Astrocyte of the spinal cord (primary cell): ENCODE measurements at regions not wholly inside any gene's neighbourhood (a gene's known extent, or its start where the extent isn't known, plus 50 kb on each side); places are given as distances from the start of the nearest gene placed in this dataset.
A peak's percentile ranks its signal among the peaks of the same experiment; 100 is the strongest.

Experiments
- DNase-seq: peaks from one replicate; pipeline ENCODE4 v3.0.0; 2011; ENCODE audit warnings: low read depth, low spot score
- H3K4me3 ChIP-seq: 2 replicates; pipeline ENCODE4 v1.5.1; 2011; ENCODE audit warnings: low read depth, mild to moderate bottlenecking, low read length, moderate library complexity
- in situ Hi-C: cut with HindIII; loops from 2 replicates; pipeline ENCODE4 v1.10.0; 2017; ENCODE audit warnings: low sequenced_read_pairs
- TF ChIP-seq, protein P1 (sequence below): IDR thresholded peaks from 2 replicates; pipeline ENCODE4 v1.5.1; 2012; ENCODE audit warnings: low read depth, mild to moderate bottlenecking, low read length, inconsistent platforms

- H3K4me3 ChIP-seq: no peak overlapping the region
- peak; percentile 34 for DNase-seq
- in situ Hi-C loops: no loop called here
- TF ChIP-seq, protein P1, sequence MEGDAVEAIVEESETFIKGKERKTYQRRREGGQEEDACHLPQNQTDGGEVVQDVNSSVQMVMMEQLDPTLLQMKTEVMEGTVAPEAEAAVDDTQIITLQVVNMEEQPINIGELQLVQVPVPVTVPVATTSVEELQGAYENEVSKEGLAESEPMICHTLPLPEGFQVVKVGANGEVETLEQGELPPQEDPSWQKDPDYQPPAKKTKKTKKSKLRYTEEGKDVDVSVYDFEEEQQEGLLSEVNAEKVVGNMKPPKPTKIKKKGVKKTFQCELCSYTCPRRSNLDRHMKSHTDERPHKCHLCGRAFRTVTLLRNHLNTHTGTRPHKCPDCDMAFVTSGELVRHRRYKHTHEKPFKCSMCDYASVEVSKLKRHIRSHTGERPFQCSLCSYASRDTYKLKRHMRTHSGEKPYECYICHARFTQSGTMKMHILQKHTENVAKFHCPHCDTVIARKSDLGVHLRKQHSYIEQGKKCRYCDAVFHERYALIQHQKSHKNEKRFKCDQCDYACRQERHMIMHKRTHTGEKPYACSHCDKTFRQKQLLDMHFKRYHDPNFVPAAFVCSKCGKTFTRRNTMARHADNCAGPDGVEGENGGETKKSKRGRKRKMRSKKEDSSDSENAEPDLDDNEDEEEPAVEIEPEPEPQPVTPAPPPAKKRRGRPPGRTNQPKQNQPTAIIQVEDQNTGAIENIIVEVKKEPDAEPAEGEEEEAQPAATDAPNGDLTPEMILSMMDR: no peak
Measured at GRCh38 chr17:77602062-77602746, 356.3 kb upstream of the TNRC6C start.

DNA sequence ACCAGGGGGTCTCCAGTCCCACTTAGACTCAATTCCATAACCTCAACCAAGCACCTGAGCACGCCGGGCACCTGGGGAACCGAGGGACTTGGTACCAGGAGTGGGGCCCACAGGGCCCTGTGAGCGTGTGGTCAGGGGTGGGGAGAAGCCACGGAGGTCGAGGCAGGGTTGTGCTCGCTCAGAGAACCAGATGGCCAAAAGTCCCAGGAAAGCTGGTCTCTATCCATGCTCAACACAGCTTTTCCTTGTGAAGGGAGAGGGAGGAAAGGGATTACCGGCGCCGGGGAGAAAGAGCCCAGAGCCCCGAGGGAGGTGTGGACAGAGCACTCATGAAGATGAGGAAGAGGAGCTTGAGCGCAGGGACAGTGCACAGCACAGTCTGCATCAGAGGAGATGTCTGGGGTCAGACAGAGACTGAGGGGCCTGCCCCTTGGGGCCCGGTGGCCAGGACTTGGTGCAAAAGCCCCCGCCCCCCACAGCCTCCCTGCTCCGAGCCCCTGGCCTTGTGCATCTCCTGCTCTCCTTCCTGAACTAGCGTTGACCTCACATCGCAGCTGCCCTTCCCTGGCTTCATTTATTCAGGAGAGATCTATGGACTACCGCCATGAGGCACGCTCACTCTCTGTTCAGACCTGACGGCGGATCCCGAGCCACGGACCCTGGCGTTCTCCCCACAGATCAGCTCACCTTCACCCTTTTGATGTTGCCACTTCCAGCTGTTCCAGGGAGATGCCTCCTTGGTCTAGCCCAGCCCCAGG lies 355.4 kb upstream of the TNRC6C start:
- TF ChIP-seq, protein P1: no peak
- H3K4me3 ChIP-seq: no peak overlapping the region
- in situ Hi-C loops: no loop called here

DNA sequence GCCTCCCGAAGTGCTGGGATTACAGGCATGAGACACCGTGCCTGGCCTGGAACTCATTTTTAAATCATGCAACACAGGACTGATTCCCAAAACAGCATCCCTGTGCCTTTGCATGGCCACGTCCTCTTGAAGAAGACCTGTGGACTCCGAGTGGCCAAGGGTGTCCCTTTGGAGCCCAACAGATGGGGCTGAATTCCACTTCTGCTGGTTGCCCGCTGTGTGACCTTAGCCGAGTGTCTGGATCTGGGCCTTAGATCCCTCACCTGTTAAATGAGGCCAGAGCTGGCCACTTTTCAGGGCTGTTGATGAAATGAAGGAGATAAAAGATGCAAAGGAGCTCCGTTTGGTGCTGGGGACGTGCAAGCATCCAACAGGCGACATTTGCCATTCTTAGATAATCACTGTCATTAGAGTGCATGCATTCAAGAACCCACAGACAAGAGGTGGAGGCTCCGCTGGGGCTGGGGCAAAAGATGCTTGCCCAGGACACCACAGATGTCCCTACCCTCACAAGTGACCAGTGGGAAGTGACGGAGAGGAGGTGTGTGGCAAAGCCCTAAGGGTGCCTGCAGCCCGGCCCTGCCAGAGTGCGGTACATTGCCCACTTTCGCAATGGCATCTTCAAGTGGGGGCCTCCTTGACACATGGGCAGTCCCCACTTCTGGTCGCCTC lies 354.1 kb upstream of the TNRC6C start:
- in situ Hi-C loops: no loop called here
- no peak overlapping the region for H3K4me3 ChIP-seq
- TF ChIP-seq, protein P1: no peak
- DNase-seq: no peak

More for the DNA sequence above, 355.4 kb upstream of the TNRC6C start:
- no peak for DNase-seq

DNA sequence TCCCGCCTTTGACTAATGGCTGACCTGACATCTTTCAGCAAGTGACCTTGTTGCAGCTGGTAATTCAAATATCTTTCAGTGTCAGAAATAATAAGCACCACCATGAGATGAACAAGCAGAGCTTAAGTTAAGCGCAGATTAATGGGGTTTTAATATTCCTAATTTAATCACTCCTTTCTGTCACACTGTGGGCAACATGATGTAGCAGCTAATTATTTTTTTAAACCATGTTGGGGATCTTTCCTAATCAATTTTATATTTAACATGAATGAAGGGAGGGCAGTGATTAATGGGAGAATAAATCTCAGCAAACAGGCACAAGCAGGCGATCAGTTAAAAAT lies 353.6 kb upstream of the TNRC6C start:
- H3K4me3 ChIP-seq: no peak overlapping the region
- TF ChIP-seq, protein P1: no peak
- DNase-seq: no peak
- in situ Hi-C loops: no loop called here

DNA sequence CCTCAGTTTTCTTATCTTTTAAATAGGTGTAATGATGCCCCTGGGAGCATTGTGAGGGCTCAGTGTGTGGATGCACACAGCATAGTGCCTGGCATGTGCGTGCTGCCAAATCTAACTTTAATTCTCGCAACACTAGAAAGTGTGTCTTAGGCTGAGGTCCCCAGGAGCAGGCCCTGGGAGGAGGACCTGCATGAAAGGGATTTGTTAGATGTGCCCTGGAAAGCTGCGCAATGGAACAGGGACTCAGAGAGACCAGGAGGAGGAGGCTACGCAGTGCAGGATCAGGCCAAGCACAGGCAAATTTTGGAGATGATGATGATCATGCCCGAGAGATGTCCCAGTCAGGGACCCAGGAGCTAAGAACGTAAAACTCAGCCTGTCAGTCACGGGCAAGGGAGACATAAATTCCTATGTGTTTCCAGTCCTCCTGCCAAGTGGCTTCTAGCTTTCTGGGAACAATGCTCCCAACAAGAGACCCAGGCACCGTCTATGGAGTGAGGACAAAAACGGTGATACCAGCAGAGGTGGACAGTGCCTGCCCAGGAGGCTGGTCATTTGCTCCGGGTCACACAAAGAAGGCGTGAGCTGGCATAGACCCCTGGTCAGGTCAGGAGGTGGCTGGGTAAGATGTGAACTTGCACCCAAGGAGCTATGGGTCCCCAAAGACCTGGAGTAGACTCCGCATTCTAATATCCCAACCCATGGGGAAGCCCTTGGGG lies 352.2 kb upstream of the TNRC6C start:
- TF ChIP-seq, protein P1: no peak
- DNase-seq: no peak
- in situ Hi-C loops: no loop called here
- H3K4me3 ChIP-seq: no peak overlapping the region

GRCh38 chr17:77606865-77607210 lies 351.7 kb upstream of the TNRC6C start:
- DNase-seq: no peak
- TF ChIP-seq, protein P1: no peak
- no peak overlapping the region for H3K4me3 ChIP-seq
- in situ Hi-C loops: no loop called here
